ENCODE measurements at regions not wholly inside any gene's neighbourhood (a gene's known extent, or its start where the extent isn't known, plus 50 kb on each side); places are given as distances from the start of the nearest gene placed in this dataset.

DNA sequence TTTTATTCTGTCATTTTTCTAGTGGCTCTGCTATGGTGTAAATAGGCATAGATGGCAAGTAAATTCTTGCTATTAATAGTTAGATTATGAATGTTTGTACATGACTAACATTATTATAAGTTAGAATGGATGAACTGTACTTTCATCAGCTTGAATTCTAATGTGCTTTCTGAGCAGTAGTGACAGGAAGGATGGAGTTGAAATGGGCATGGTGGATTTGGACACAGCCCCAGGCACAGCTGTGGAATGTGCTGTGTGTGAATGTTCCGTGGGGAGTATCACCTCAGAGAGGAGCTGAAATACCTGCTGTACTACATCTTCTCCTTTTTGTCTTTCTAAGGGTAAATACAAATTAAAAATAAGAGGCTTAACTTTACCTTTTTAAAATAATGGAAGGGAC is 66.8 kb downstream of the FBXO5 start:
- Histone ChIP-seq H2AFZ (ENCODE audit: control insufficient read depth, low read depth, low read length) (no peak overlapping the region), H3K9me3 (replicated peaks; ENCODE audit: control insufficient read depth, insufficient read depth, low read length) (no peaks in the 10 kb centered on the region), H3K36me3 (ENCODE audit: control insufficient read depth in 2 of 2, insufficient read depth in 2 of 2, low read length in 1 of 2) (no peaks in the 10 kb centered on the region), H3K27ac (ENCODE audit: control insufficient read depth, insufficient read depth) (no peak overlapping the region), H3K79me2 (ENCODE audit: control insufficient read depth, insufficient read depth, low read length) (no peaks in the 10 kb centered on the region), H3K4me1 (ENCODE audit: control insufficient read depth, insufficient read depth, low read length) (no peaks in the 10 kb centered on the region), H3K4me2 (ENCODE audit: control insufficient read depth, insufficient read depth) (no peak overlapping the region), H4K20me1 (ENCODE audit: control insufficient read depth, insufficient read depth) (no peaks in the 10 kb centered on the region), H3K4me3 (no peak overlapping the region), H3K27me3 (replicated peaks in 1 of 2; ENCODE audit: control insufficient read depth in 2 of 2, insufficient read depth in 2 of 2, low read length in 1 of 2) (no peaks in the 10 kb centered on the region; a peak in 1 of 4 replicates), H3K9ac (ENCODE audit: control insufficient read depth, insufficient read depth, low read length) (no peak overlapping the region)
- intact Hi-C loops (cut with micrococcal nuclease; ENCODE audit: unreplicated experiment) (no loop called here), in situ Hi-C loops (cut with MboI) (no loop called here)
- 0% methylated on average over 1 of the region's 1 CpG for WGBS (ENCODE audit: insufficient coverage, insufficient replicate concordance, low lambda C conversion rate, missing lambda C conversion rate)
- DNase-seq (ENCODE audit: low read depth, low spot score) (no peak), ATAC-seq (no peak), FAIRE-seq (no peak)
- ChIA-PET SMC1A (ENCODE audit: uncharacterized antibody, unreplicated experiment) (no interaction called here), POLR2A (no interaction called here), CTCF (no interaction called here), RAD21 (ENCODE audit: unreplicated experiment) (no interaction called here)
- no TSS peak for BruUV-seq (replicated peaks)
- no peak for TF ChIP-seq NR2C1 (IDR thresholded peaks at IDR 0.05)
- TF ChIP-seq NFYA (IDR thresholded peaks at IDR 0.05; ENCODE audit: borderline replicate concordance, low read depth, low read length) = no peak
- TF ChIP-seq, protein P1, sequence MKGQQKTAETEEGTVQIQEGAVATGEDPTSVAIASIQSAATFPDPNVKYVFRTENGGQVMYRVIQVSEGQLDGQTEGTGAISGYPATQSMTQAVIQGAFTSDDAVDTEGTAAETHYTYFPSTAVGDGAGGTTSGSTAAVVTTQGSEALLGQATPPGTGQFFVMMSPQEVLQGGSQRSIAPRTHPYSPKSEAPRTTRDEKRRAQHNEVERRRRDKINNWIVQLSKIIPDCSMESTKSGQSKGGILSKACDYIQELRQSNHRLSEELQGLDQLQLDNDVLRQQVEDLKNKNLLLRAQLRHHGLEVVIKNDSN (IDR thresholded peaks at IDR 0.05; ENCODE audit: borderline replicate concordance, extremely low read length, insufficient read depth, low read depth, low read length) = no peak
- TF ChIP-seq ZNF207 (IDR thresholded peaks at IDR 0.05; ENCODE audit: borderline replicate concordance) = no peak
- TF ChIP-seq MEF2A (IDR thresholded peaks at IDR 0.05; ENCODE audit: insufficient read depth, low read depth, low read length) = no peak
- TF ChIP-seq MTA2 (IDR thresholded peaks at IDR 0.05; ENCODE audit: low read depth) = no peak
- no peak for TF ChIP-seq TCF12 (IDR thresholded peaks at IDR 0.05; ENCODE audit: low read depth, low read length)
- TF ChIP-seq MYC (IDR thresholded peaks at IDR 0.05; ENCODE audit: insufficient read depth, insufficient read length, insufficient replicate concordance, low read length, severe bottlenecking) = no peak
- TF ChIP-seq STAT3 (IDR thresholded peaks at IDR 0.05; ENCODE audit: low read depth, low read length) = no peak
- no peak for TF ChIP-seq RB1 (IDR thresholded peaks at IDR 0.05; ENCODE audit: borderline replicate concordance)
- TF ChIP-seq IKZF2 (IDR thresholded peaks at IDR 0.05) = no peak
- TF ChIP-seq CUX1 (IDR thresholded peaks at IDR 0.05; ENCODE audit: insufficient replicate concordance, low read depth, low read length) = no peak
- TF ChIP-seq YBX1 (IDR thresholded peaks at IDR 0.05) = no peak
- no peak for TF ChIP-seq IKZF1 (conservative IDR thresholded peaks at IDR 0.05)
- no peak for TF ChIP-seq KDM1A (IDR thresholded peaks at IDR 0.05; ENCODE audit: borderline replicate concordance)
- TF ChIP-seq SPI1 (IDR thresholded peaks at IDR 0.05; ENCODE audit: borderline replicate concordance, insufficient read depth, low read depth, low read length) = no peak
